ENCODE measurements at regions not wholly inside any gene's neighbourhood (a gene's known extent, or its start where the extent isn't known, plus 50 kb on each side); places are given as distances from the start of the nearest gene placed in this dataset.

GRCh38 chr7:21346297-21346696, 81.6 kb upstream of the SP4 start:
- H3K4me1 Mint-ChIP-seq (ENCODE audit: low read depth), result peaks cover 23% of the 10 kb centered on the region
- no peak overlapping the region for H3K27ac Mint-ChIP-seq
- intact Hi-C loops (cut with micrococcal nuclease), result no loop called here

GRCh38 chr7:21352540-21353387, 75.1 kb upstream of the SP4 start:
- H3K4me1 Mint-ChIP-seq (ENCODE audit: low read depth), result peaks cover 56% of the 10 kb centered on the region
- H3K9me3 Mint-ChIP-seq, result no peaks in the 10 kb centered on the region
- H3K36me3 Mint-ChIP-seq (ENCODE audit: low read depth), result no peaks in the 10 kb centered on the region
- intact Hi-C loops (cut with micrococcal nuclease), result no loop called here
- no peaks in the 10 kb centered on the region for H3K27me3 Mint-ChIP-seq
- H3K27ac Mint-ChIP-seq, result peak overlapping the region; percentile 90
- peak overlapping the region; percentile 66 for H3K4me3 Mint-ChIP-seq

More at GRCh38 chr7:21346297-21346696, 81.6 kb upstream of the SP4 start:
- H3K9me3 Mint-ChIP-seq, result no peaks in the 10 kb centered on the region
- no peaks in the 10 kb centered on the region for H3K36me3 Mint-ChIP-seq (ENCODE audit: low read depth)
- no peak overlapping the region for H3K4me3 Mint-ChIP-seq
- H3K27me3 Mint-ChIP-seq, result no peaks in the 10 kb centered on the region

- H3K36me3 Mint-ChIP-seq (ENCODE audit: low read depth), result no peaks in the 10 kb centered on the region
- H3K4me1 Mint-ChIP-seq (ENCODE audit: low read depth), result peaks cover 58% of the 10 kb centered on the region
- no peak overlapping the region for H3K4me3 Mint-ChIP-seq
- H3K27ac Mint-ChIP-seq, result peak overlapping the region; percentile 90
- intact Hi-C loops (cut with micrococcal nuclease), result no loop called here
- H3K27me3 Mint-ChIP-seq, result no peaks in the 10 kb centered on the region
- no peaks in the 10 kb centered on the region for H3K9me3 Mint-ChIP-seq
Observed at GRCh38 chr7:21353388-21353780, 74.5 kb upstream of the SP4 start.

- Mint-ChIP-seq H3K27ac (peak overlapping the region; percentile 90), H3K4me1 (ENCODE audit: low read depth) (peaks cover 67% of the 10 kb centered on the region), H3K9me3 (no peaks in the 10 kb centered on the region), H3K4me3 (no peak overlapping the region), H3K36me3 (ENCODE audit: low read depth) (no peaks in the 10 kb centered on the region), H3K27me3 (no peaks in the 10 kb centered on the region)
- intact Hi-C loops (cut with micrococcal nuclease), result loop anchor here (2.0 kb wide), 1 partner anchor 73 kb away; no protein-coding TSS in a partner anchor
Observed at GRCh38 chr7:21354284-21354683, 73.6 kb upstream of the SP4 start.

GRCh38 chr7:21355406-21355874, 72.4 kb upstream of the SP4 start:
- Mint-ChIP-seq H3K9me3 (no peaks in the 10 kb centered on the region), H3K36me3 (ENCODE audit: low read depth) (no peaks in the 10 kb centered on the region), H3K27ac (peak overlapping the region; percentile 90), H3K4me1 (ENCODE audit: low read depth) (peaks cover 70% of the 10 kb centered on the region), H3K27me3 (no peaks in the 10 kb centered on the region), H3K4me3 (no peak overlapping the region)
- intact Hi-C loops (cut with micrococcal nuclease), result loop anchor here (2.0 kb wide), 1 partner anchor 71 kb away; no protein-coding TSS in a partner anchor

GRCh38 chr7:21356616-21357015, 71.3 kb upstream of the SP4 start:
- Mint-ChIP-seq H3K27me3 (no peaks in the 10 kb centered on the region), H3K4me1 (ENCODE audit: low read depth) (peaks cover 70% of the 10 kb centered on the region), H3K9me3 (no peaks in the 10 kb centered on the region), H3K4me3 (no peak overlapping the region), H3K36me3 (ENCODE audit: low read depth) (no peaks in the 10 kb centered on the region), H3K27ac (peak overlapping the region; percentile 49)
- intact Hi-C loops (cut with micrococcal nuclease), result no loop called here

GRCh38 chr7:21357151-21358097, 70.5 kb upstream of the SP4 start:
- H3K27me3 Mint-ChIP-seq, result no peaks in the 10 kb centered on the region
- no peaks in the 10 kb centered on the region for H3K36me3 Mint-ChIP-seq (ENCODE audit: low read depth)
- intact Hi-C loops (cut with micrococcal nuclease), result no loop called here
- no peaks in the 10 kb centered on the region for H3K9me3 Mint-ChIP-seq
- peaks cover 64% of the 10 kb centered on the region for H3K4me1 Mint-ChIP-seq (ENCODE audit: low read depth)
- H3K4me3 Mint-ChIP-seq, result no peak overlapping the region
- peak overlapping the region; percentile 49 for H3K27ac Mint-ChIP-seq

GRCh38 chr7:21358648-21359047, 69.2 kb upstream of the SP4 start:
- H3K4me1 Mint-ChIP-seq (ENCODE audit: low read depth), result peaks cover 51% of the 10 kb centered on the region
- intact Hi-C loops (cut with micrococcal nuclease), result no loop called here
- H3K27ac Mint-ChIP-seq, result no peak overlapping the region
- no peaks in the 10 kb centered on the region for H3K36me3 Mint-ChIP-seq (ENCODE audit: low read depth)
- no peaks in the 10 kb centered on the region for H3K27me3 Mint-ChIP-seq
- H3K4me3 Mint-ChIP-seq, result no peak overlapping the region
- H3K9me3 Mint-ChIP-seq, result no peaks in the 10 kb centered on the region

- Mint-ChIP-seq H3K27ac (no peak overlapping the region), H3K4me1 (ENCODE audit: low read depth) (peaks cover 46% of the 10 kb centered on the region), H3K36me3 (ENCODE audit: low read depth) (no peaks in the 10 kb centered on the region), H3K4me3 (no peak overlapping the region), H3K27me3 (no peaks in the 10 kb centered on the region), H3K9me3 (no peaks in the 10 kb centered on the region)
- intact Hi-C loops (cut with micrococcal nuclease), result no loop called here
Observed at GRCh38 chr7:21359163-21359562, 68.7 kb upstream of the SP4 start.

- intact Hi-C loops (cut with micrococcal nuclease), result no loop called here
- Mint-ChIP-seq H3K27me3 (no peaks in the 10 kb centered on the region), H3K9me3 (no peaks in the 10 kb centered on the region), H3K4me1 (ENCODE audit: low read depth) (peaks cover 33% of the 10 kb centered on the region), H3K36me3 (ENCODE audit: low read depth) (no peaks in the 10 kb centered on the region), H3K27ac (no peak overlapping the region), H3K4me3 (no peak overlapping the region)
Observed at GRCh38 chr7:21361413-21362125, 66.3 kb upstream of the SP4 start.

GRCh38 chr7:21364801-21365271, 63.0 kb upstream of the SP4 start:
- intact Hi-C loops (cut with micrococcal nuclease), result no loop called here
- Mint-ChIP-seq H3K4me1 (ENCODE audit: low read depth) (peaks cover 9% of the 10 kb centered on the region), H3K27me3 (no peaks in the 10 kb centered on the region), H3K36me3 (ENCODE audit: low read depth) (no peaks in the 10 kb centered on the region), H3K4me3 (no peak overlapping the region), H3K27ac (no peak overlapping the region), H3K9me3 (no peaks in the 10 kb centered on the region)

- H3K27ac Mint-ChIP-seq, result no peak overlapping the region
- H3K4me1 Mint-ChIP-seq (ENCODE audit: low read depth), result peaks cover 9% of the 10 kb centered on the region
- H3K36me3 Mint-ChIP-seq (ENCODE audit: low read depth), result no peaks in the 10 kb centered on the region
- intact Hi-C loops (cut with micrococcal nuclease), result no loop called here
- no peak overlapping the region for H3K4me3 Mint-ChIP-seq
- H3K27me3 Mint-ChIP-seq, result no peaks in the 10 kb centered on the region
- no peaks in the 10 kb centered on the region for H3K9me3 Mint-ChIP-seq
Observed at GRCh38 chr7:21365866-21366624, 61.8 kb upstream of the SP4 start.

GRCh38 chr7:21367081-21367480, 60.8 kb upstream of the SP4 start:
- Mint-ChIP-seq H3K27me3 (no peaks in the 10 kb centered on the region), H3K36me3 (ENCODE audit: low read depth) (no peaks in the 10 kb centered on the region), H3K4me1 (ENCODE audit: low read depth) (peaks cover 9% of the 10 kb centered on the region), H3K9me3 (no peaks in the 10 kb centered on the region), H3K4me3 (no peak overlapping the region), H3K27ac (no peak overlapping the region)
- intact Hi-C loops (cut with micrococcal nuclease), result no loop called here

All from dendritic cell treated with granulocyte-macrophage colony-stimulating factor and Interleukin-4, amounts not matched to agents 40 ng/mL and 50 ng/mL, for 4 days (primary cell).